ENCODE measurements at regions not wholly inside any gene's neighbourhood (a gene's known extent, or its start where the extent isn't known, plus 50 kb on each side); places are given as distances from the start of the nearest gene placed in this dataset.

GRCh38 chr5:135671966-135672365 is 93.2 kb upstream of the CXCL14 start:
- TF ChIP-seq CTCF (IDR thresholded peaks at IDR 0.05) (no peak), POLR2A (IDR thresholded peaks at IDR 0.05) (no peak)
